ENCODE measurements at regions not wholly inside any gene's neighbourhood (a gene's known extent, or its start where the extent isn't known, plus 50 kb on each side); places are given as distances from the start of the nearest gene placed in this dataset.
"Not testable (repeated sequence)": the region's sequence is repeated elsewhere in the genome, so short reads cannot be mapped to it uniquely, and the experiment has no call there.

DNA sequence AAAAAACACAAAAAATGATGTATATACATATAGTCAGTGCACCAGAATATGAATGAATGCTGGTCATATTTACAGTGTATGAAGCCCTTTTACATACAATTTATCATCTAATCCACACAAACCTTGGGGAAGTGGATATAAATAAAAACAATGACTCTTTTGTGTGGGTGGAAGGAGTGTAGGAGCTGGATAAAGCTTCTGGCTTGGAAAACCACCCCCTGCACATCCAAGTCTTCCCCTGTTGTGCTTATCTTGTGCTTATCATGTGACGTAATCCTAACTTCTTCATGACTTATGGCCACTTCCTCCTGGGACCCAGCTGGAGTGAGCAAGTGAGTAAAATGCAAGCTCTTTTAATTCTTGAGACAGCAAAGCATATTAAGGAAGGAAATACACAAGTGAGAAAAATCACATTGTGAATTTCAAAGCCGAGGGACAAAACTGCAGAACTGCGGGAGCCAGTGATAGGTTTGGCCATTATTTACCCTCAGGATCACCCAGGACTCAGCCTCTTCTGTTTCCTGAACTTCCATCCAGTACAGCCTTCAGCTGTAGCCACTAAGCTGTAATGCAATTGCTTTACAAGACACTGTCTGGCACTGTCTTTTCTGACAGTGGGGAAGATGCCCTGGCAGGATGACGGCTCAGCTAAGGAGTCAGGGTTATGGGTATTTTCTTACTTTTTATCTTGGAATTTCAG, 104.0 kb upstream of the PPM1J start:
- peak; percentile 25 for DNase-seq (ENCODE audit: low read depth)

DNA sequence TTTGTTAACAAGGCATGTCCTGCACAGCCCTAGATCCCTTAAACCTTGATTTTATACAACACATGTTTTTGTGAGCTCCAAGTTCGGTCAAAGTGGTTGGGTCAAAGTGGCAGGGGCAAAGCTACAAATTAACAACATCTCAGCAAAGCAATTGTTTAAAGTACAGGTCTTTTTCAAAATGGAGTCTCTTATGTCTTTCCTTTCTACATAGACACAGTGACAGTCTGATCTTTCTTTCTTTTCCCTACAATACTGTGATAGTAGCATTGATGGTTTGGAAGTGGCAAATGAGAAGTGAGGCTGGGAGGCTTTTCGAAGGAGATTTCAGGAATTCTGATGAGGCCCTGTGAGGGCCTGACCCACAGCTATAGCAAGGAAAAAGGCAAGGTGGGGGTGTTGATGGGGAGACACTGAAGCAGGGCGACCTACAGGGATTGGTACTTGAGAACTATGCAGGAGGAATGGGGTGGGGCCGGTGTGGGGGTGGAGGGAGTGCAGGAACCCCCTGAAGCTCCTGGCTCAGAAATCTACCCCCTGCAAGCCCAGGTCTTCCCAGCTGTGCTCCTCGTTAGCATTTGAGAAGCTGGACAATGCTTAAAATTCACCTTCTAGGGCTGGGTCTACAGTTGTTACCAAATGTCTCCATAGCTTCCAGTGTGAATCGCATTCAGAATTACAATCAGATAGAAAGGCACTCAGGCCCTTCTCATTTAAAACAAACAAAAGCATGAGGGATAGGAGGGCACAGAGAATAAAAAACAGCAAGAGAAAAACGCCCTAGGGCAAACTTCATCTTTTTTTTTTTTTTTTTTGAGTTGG, 102.6 kb upstream of the PPM1J start:
- DNase-seq (ENCODE audit: low read depth), result no peak

DNA sequence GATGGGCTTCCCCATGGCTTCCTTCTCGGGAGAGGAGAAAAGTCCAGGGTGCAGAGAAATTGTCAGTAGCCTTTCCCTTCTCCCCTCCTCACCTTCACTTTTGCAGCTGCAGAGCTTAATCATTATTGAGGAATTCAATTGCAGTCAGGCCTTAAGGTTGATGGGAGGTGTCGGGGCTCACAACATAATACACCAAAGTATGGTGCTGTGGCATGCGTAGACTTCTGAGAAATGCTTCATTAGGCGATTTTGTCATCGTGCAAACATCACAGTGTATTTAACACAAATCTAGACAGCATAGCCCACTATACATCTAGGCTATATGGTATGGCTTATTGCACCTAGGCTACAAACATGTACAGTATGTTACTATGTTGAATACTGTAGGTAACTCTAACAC, 100.2 kb upstream of the PPM1J start:
- DNase-seq (ENCODE audit: low read depth), result no peak

DNA sequence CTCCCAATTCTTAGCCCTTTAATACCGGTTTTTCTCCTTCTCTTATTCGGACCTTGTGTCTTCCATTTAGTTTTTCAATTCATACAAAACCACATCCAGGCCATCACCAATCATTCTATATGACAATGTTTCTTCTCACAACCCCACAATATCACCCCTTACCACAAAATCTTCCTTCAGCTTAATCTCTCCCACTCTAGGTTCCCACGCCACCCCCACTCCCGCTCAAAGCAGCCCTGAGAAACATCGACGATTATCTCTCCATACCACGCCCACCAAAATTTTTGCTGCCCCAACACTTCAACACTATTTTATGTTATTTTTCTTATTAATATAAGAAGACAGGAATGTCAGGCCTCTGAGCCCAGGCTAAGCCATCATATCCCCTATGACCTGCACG, 99.5 kb upstream of the PPM1J start:
- not testable (repeated sequence) for DNase-seq (ENCODE audit: low read depth)

DNA sequence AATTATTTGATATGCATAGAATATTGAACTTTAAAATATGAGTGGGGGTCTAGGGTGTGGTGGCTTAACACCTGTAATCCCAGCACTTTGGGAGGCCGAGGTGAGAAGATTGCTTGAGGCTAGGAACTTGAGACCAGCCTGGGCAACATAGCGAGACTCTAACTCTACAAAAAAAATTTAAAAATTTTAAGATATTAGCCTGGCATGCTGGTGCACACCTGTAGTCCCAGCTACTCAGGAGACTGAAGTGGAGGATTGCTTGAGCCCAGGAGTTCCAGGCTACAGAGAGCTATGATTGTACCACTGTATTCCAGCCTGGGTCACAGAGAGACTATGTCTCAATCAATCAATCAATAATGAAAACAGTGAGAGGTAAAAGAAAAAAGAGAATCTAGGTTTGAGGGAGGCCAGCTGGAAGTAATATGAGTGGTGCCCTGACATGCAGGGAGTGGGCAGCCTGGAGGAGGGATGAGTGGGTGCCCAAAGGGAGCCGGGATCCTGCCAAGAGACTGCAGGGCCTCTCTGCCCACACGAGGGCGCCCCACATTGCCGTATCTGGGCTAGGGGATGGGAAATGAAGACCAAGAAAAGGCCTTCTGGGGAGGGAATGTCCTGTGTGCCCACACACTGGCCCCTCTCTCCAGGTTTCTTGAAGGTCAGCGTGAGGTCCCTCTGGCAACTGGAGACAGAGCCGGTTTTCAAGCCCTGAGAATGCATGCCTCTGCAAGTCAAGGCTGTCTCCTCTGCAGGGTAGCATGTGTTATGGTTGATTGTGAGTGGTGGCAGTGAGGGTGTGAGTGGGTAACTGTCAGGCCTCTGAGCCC, 93.9 kb upstream of the PPM1J start:
- DNase-seq (ENCODE audit: low read depth), result peak; percentile 65

DNA sequence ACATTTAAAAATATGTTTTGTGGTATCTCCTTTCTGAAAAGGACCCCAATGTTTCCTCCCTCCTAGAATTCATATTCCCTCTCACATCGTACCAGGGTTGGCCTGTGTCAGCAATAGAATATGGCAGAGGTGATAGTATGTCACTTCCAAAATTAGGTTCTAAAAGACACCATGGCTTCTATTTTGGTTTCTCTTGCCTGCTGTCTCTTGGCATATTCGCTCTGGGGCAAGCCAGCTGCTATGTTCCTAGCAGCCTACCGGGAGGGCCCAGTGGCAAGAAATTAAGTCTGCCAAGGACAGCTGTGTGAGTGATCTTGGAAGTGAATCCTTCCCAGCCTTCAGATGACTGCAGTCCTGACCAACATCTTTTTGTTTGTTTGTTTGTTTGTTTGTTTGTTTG, 92.9 kb upstream of the PPM1J start:
- no peak for DNase-seq (ENCODE audit: low read depth)

DNA sequence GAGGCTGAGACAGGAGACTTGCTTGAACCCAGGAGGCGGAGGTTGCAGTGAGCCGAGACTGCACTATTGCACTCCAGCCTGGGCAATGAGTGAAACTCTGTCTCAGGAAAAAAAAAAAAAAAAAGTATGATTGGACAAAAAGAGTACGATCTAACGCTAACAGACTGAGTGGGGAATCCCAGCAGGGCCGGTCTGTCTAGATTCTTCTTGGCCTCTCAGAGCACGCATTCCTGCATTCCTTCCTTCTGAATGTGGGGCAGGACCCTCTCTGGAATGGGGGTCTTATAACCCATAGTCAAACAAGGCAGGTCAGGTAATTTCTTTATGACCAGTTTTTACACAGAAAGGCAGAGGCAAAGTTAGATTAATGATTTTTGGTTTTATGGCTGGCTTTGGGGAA, 92.0 kb upstream of the PPM1J start:
- DNase-seq (ENCODE audit: low read depth), result no peak

DNA sequence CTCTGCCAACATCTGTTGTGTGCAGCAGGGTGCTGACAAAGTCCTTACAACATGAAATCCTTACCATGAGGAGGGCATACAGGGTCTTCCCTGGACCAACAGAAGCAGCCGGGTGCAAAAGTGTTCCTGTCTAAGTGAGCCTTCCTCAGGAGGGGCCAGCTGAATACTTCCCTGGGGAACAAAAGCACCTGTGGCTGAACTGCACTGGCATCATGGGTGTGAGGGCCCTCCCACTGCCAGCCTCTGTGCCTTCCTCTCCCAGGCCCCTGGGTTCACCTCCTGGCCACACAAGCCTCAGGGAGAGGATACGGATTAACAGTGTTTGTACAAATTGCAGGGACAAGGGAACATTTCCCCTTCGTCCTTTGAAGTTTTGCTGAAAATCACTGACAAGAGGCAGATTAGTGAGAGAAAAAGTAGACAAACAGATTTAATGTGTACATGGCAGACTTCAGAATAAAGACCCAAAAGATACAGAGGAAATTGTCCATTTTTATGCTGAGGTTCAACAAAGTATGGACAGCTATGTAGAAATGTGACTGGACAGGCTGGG, 91.0 kb upstream of the PPM1J start:
- no peak for DNase-seq (ENCODE audit: low read depth)

DNA sequence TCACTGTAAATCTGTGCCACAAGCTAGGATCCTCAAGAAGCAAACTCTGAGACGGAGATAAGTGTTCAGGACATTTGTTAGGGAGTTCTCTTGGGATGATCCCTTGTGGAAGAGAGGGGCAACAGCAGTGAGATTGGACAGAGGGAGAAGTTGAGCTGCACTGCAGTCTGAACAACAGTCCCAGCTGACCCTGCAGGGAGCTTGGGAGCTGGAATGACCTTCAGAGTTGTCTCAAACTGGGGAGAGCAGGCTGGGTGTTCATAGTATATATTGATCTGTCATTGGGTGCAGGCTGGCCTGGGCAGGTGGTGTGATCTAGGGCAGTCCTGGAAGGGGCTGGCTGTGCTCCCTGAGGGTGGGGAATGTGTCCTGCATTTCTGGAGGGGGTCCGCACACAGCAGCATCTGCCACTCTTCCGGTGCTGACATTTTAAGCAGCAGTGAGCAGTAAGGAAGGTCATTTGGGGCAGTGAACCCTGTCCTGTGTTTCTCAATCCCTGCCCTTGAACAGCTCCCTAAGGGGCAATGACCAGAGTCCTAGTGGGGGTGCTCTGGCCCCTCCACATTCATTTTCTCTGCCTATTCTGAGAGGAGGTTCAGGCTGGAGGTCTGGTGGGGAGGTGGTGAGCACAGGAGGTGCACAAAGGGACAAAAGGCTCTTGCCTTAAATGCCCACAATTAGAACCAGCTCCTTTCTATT, 90.2 kb upstream of the PPM1J start:
- no peak for DNase-seq (ENCODE audit: low read depth)

DNA sequence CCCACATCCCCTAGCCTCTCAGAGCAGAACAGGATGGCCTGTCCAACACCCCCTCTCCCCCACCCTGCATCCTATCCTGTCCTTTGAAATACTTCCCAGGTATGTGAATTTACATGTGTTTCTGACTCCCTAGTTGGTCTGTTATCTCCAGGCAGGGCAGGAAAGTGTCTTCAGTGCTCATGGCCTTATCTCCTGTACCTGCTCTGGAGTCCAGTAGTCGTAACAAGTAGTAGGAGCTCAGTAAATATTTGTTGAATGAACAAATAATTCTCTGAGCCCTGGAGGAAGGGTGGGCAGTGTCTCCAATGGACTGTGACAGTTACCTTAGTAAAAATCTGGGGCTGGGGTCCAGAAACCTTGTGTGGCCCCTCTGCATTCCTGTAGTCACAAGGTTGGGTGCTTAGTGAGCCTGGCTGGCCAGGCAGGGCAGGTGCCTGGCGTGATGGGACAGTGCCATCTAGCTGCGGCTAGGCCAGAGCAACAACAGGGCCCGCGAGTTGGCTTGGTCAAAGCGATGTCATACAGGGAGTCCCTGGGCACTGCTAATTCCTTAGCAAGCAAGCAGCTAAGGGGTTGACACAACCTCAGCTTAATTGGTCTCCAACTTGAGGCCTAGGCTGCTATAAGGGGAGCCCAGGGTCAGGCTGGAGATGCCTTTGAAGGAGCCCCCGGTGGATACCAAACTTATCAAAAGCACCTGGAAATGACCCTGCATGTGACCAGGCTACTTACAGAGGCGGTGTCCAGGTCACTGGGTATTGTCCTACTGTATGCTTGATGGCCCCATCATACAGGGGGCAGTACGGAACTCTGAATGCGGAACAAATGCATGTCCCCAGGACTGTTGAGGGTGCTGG, 89.0 kb upstream of the PPM1J start:
- peak; percentile 55 for DNase-seq (ENCODE audit: low read depth)

DNA sequence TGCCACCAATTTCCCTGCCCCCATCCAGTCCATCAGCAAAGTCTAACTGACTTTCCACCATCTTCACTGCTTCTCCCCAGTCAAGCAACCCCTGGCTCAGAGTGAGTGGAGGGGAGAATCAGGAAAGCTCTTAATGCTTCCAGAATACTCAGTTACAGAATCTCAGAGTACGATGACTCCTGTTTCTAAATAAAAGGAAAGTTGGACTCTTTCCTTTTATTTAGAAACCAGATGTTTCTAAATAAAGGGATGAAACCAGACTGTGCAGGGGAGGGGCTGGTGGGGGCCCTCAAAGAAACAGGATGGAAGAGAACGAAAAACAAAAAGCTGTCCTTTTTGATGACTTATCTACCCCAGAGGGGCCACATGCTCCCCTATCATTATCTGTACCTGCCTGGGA, 85.2 kb upstream of the PPM1J start:
- DNase-seq (ENCODE audit: low read depth), result no peak

DNA sequence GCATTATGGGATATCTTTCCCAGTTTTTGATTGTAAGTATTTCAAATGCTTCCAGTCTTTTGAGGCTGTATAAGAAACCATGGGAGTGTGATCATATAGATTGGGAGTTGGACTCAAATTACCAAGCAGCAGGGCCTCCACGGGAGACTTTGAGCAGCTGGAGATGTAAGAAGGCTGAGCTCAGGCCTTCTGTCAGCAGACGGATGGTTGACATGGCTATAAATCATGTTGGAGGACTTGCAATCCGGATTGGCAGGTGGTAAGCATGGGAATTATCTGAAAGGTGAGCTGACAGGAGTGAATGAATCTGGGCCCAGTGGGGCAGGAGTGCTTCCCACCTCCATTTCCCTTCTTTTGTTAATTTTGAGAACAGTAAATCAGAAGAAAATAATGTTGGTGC, 83.2 kb upstream of the PPM1J start:
- no peak for DNase-seq (ENCODE audit: low read depth)

DNA sequence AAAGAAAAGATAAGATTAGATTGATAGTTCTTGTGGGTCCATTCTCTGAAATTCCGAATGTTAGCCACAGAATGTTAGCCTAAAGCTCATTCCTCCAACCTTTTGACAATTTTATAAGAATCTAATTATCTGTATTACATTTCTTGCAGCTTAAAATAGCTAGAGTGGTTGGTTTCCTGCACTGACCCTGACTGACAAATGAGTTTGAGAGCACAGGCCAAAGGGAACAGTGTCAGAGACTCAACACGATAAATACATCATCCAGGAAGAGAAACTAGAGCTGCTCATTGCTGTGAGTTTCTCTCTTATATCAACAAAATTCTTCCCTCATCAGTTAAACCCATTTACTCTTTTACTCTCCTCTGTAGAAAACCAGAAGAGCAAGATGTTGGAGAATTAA, 82.1 kb upstream of the PPM1J start:
- no peak for DNase-seq (ENCODE audit: low read depth)

DNA sequence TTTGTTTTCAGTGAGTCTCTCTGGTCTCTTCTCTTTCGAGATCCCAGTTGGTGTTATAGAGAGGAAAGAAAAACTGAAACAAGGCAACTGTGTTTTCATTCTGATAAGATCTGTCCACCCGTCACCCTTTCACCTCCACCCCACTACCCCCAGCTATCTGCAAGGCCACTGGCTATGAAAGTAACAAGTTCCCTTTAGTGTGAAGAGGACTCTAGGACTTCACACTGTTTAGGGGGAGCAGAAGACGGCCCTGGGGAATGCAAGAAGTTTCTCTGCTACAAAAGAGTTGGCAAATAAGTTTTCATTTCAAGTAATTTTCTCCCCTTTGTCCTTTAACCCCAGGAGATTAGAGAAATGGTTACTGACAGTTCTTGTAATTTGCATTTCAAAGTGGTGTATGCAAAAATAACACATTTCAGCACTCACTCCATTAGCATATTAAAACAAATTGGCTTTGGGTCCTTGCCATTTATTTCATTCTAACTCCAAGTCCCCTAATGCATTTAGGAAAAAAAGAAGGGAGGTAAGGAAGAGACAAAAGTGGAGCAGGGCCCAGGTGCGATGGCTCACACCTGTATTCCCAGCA, 79.6 kb upstream of the PPM1J start:
- DNase-seq (ENCODE audit: low read depth), result no peak

DNA sequence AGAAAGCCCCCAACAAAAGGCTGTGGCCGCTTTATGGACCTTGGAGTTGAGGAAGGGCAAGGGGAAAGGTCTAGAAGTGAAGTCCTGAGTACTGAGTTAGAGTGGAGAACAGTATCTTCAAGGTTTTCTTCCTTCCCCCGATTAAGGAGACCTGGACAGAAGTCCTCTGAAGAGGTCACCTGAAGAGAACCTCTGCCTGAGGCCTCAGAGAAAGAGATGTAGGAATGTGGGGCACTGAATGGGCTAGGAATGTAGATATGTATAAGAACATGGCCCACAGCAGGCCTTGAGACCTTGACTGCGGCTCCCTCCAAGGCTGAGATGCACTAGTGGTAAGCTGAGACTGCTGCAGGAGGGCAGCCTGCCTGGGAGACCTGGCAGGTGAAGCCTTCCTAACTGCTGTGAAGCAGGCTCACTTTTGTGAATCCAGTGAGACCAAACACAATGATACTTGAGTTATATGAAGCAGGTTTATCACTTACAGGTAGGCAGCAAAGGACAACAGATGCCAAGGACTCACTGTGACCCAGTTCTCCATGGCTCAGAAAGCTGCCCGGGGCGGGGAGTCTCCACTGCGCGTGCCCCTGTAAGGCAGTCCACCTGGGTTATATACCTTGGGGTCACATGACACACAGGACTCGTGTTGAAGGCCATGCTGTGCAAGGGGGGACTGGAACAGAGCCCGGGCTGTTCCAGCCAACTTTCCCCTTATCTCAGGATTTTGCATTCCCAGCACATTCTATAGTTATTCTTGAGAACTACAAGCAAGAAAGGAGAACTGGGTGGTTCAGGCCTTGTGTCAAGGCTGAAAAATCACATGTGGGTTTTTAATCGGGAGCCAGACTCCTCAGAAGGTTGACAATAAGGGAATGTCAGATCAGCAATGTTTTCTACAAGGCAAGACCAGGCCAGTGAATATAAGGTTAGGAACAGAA, 78.8 kb upstream of the PPM1J start:
- no peak for DNase-seq (ENCODE audit: low read depth)

DNA sequence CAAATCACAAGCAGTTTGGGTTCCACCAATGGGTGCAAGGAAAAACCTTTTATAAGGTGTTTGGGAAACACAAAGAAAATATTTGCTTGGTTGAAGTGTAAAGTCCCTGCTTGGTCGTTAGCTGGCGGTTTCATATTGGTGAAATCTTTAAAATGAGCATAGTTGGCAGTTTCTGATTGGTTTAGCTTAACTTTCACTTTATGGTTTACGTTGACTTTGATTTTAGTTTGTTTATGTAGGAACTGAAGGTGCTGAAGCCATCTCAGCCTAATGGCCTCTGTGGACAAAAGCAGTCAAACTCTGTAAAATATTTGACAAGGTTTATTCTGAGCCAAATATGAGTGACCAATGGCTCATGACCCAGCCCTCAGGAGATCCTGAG, 76.6 kb upstream of the PPM1J start:
- DNase-seq (ENCODE audit: low read depth), result no peak

DNA sequence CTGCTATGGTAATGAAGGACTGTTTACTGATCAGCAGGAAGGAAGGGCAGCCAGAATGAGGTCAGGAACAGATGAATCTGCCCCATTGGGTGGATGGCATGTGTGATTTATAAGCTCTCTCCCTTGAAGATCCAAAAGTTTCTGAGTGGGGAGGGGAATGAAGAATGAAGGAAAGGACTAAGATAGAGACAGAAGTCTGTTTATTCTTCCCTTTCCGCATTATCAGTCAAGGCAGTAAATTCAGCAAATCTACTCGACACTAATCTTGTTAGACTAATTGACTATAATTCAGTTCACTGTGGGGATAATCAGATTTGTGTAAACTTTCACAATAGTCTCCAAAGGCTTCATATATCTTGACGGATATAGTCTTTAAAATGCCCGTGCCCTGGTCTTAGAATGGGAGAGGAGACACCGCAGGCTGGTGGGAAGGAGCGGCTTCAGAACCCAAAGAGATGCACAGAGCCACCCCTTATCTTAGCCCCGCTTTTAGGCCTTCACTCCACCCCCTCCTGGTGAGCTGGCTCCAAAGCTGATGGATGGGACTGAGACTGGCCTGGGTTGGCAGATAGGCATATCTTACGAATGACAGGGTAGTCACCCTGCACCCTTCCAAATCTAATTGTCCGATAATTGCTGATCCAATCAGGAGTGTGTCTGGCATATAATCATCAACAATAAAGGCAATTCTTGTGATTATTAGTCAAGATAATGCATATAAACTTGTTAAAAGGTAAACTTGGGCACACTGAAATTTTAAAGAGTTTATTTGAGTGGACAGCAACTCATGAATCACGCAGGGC, 76.0 kb upstream of the PPM1J start:
- DNase-seq (ENCODE audit: low read depth), result no peak

DNA sequence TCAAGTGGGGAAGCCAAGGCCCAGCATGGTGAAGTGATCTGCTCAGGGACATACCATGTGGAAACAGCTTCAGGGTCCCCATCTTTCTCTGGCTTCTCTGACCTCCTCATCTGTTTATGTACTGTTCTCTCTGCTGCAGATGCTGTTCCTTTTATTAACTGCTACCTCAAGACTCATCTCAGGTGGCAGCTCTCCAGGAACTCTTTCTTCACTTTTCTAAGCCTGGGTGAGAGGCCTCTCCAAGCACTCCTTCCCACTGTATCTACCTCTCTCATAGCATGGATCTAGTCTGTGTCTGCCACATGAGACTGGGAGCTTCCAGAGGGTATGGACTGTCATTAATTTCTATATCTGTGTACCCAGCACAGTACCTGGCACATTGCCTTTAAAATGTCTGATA, 73.4 kb upstream of the PPM1J start:
- no peak for DNase-seq (ENCODE audit: low read depth)

Measured in LHCN-M2 (cell line).